GM12891 (cell line): ENCODE measurements at regions not wholly inside any gene's neighbourhood (a gene's known extent, or its start where the extent isn't known, plus 50 kb on each side); places are given as distances from the start of the nearest gene placed in this dataset.

Experiments used
- PAX5 ChIP-seq: IDR thresholded peaks from 2 replicates; pipeline ENCODE4 v1.6.1; 2011; ENCODE audit warnings: low read length, moderate library complexity, mild to moderate bottlenecking; ENCODE audit not compliant: insufficient read depth, severe bottlenecking
- TAF1 ChIP-seq: IDR thresholded peaks from 2 replicates; pipeline ENCODE4 v1.6.1; 2011; ENCODE audit warnings: low read depth, low read length, control low read depth

- no peak for TF ChIP-seq PAX5
- no peak for TF ChIP-seq TAF1
These were observed 921.1 kb upstream of the GHITM start for GRCh38 chr10:83218205-83218604.
